Esophagus squamous epithelium (tissue), 4 donors: ENCODE measurements at regions not wholly inside any gene's neighbourhood (a gene's known extent, or its start where the extent isn't known, plus 50 kb on each side); places are given as distances from the start of the nearest gene placed in this dataset.

Experiments used
- POLR2A ChIP-seq, 4 donors: fragments of 450-650 bp; IDR thresholded peaks; one replicate each; pipeline ENCODE4 v1.6.1; 2017; ENCODE audit warnings: antibody characterized with exemption in 4 of 4, mild to moderate bottlenecking in 4 of 4, moderate library complexity in 3 of 4
- TF ChIP-seq, protein P1 (sequence below), 6 experiments: fragments of 450-650 bp in 4 of 6; fragments of 200-600 bp in 2 of 6; sonication (generic) in 2 of 6; IDR thresholded peaks; one replicate each; pipeline ENCODE4 v1.5.1; 2016 to 2019; ENCODE audit warnings: antibody characterized with exemption in 6 of 6, mild to moderate bottlenecking in 4 of 6, moderate library complexity in 4 of 6

DNA sequence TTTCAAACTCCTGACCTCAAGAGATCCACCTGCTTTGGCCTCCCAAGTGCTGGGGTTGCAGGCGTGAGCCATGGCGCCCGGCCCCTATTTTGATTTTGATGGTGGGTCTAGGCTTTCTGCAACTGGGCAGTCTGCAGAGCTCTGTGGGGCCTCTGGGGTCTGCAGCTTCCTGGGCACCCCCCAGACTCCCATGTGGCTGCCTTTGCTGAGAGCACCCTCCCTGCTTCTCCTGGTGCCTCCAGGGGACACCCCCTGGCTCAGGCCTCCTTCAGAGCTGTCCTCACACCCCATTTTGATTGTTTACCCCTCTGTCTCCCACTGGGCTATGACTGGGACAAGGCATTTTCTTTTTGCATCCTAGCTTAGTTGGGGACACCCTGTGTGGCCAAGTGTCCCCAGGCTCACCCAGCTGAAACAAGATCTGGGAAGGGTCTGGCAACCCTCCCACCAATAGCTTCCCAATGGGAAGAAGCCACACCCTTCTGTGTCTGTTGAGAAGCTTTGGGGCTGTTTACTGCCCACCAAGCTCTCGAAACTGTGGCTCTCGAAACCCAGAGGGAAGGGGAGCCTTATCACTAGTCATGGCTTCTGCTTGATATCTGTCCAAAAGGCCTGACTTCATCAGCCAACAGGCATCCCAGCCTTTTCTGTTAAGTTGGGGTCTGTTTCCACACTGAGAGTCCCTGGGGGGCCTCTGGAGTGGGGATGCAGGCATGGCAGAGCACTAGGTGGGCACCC is 204.4 kb upstream of the IER5L start:
- no peak for TF ChIP-seq POLR2A (IDR thresholded peaks at IDR 0.05)
- TF ChIP-seq, protein P1, sequence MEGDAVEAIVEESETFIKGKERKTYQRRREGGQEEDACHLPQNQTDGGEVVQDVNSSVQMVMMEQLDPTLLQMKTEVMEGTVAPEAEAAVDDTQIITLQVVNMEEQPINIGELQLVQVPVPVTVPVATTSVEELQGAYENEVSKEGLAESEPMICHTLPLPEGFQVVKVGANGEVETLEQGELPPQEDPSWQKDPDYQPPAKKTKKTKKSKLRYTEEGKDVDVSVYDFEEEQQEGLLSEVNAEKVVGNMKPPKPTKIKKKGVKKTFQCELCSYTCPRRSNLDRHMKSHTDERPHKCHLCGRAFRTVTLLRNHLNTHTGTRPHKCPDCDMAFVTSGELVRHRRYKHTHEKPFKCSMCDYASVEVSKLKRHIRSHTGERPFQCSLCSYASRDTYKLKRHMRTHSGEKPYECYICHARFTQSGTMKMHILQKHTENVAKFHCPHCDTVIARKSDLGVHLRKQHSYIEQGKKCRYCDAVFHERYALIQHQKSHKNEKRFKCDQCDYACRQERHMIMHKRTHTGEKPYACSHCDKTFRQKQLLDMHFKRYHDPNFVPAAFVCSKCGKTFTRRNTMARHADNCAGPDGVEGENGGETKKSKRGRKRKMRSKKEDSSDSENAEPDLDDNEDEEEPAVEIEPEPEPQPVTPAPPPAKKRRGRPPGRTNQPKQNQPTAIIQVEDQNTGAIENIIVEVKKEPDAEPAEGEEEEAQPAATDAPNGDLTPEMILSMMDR (IDR thresholded peaks at IDR 0.05) = no peak
